ENCODE measurements at regions not wholly inside any gene's neighbourhood (a gene's known extent, or its start where the extent isn't known, plus 50 kb on each side); places are given as distances from the start of the nearest gene placed in this dataset.

DNA sequence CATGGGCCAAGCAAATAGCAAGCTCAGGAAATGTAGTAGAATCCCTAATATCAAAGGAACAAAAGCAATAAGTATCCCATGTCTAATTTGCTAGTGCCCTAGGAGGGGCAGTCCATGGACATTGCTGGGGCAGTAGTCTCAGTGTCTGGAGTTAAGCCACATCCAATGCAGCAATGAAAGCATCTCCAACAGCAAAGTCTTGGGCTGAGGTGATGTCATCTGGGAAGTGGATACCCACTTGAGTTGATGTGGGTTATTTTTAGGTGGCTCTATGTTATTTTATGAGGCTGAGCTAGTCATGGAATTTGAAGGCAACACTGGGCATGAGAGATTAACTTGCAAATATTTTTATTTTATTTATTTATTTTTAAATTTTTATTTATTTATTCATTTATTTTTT, 540.0 kb downstream of the ETV1 start:
- no peak for TF ChIP-seq CTCF (IDR thresholded peaks at IDR 0.05; ENCODE audit: unreplicated experiment)
- no peak overlapping the region for H3K4me3 Mint-ChIP-seq (ENCODE audit: low read depth, unreplicated experiment)
- H3K27ac Mint-ChIP-seq (ENCODE audit: unreplicated experiment), result no peak overlapping the region
- no peaks in the 10 kb centered on the region for H3K4me1 Mint-ChIP-seq (ENCODE audit: low read depth, unreplicated experiment)
- H3K9me3 Mint-ChIP-seq (ENCODE audit: low read depth, unreplicated experiment), result peaks cover 4% of the 10 kb centered on the region
- BruUV-seq (replicated peaks), result no TSS peak
- intact Hi-C loops (cut with micrococcal nuclease; ENCODE audit: unreplicated experiment), result no loop called here
- CTCF ChIA-PET, result no interaction called here
- no peaks in the 10 kb centered on the region for H3K27me3 Mint-ChIP-seq (ENCODE audit: unreplicated experiment)
- H3K36me3 Mint-ChIP-seq (ENCODE audit: insufficient read depth, unreplicated experiment), result no peaks in the 10 kb centered on the region
- no peak for DNase-seq

DNA sequence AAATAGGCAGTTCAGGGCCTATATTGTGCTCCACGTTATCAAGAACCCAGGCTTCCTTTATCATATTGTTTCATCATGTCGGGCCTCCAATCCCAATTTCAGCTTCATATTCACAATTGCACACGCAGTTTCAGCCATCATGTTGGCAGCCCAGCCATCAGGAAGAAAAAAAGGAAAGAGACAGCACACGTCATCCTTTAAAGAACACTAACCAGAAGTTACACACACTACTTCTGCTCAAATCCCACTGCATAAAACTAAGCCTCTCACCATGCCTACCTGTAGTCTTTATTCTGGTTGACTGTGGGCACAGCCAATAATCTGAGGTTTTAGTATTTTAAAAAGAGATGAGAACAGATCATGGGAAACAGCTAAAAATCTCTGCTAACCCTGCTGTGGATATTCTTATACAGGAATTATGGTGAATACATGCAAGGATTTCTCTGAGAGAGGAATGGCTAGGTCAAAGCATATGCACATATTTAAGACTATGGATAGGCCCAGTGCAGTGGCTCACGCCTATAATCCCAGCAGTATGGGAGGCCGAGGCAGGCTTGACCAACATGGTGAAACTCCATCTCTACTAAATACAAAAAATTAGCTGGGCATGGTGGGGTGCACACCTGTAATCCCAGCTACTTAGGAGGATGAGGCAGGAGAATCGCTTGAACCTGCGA, 534.4 kb downstream of the ETV1 start:
- Mint-ChIP-seq H3K4me3 (ENCODE audit: low read depth, unreplicated experiment) (no peak overlapping the region), H3K36me3 (ENCODE audit: insufficient read depth, unreplicated experiment) (no peaks in the 10 kb centered on the region), H3K9me3 (ENCODE audit: low read depth, unreplicated experiment) (peaks cover 4% of the 10 kb centered on the region), H3K27me3 (ENCODE audit: unreplicated experiment) (no peaks in the 10 kb centered on the region), H3K4me1 (ENCODE audit: low read depth, unreplicated experiment) (no peaks in the 10 kb centered on the region), H3K27ac (ENCODE audit: unreplicated experiment) (no peak overlapping the region)
- intact Hi-C loops (cut with micrococcal nuclease; ENCODE audit: unreplicated experiment), result no loop called here
- DNase-seq, result no peak
- TF ChIP-seq CTCF (IDR thresholded peaks at IDR 0.05; ENCODE audit: unreplicated experiment), result no peak
- BruUV-seq (replicated peaks), result no TSS peak
- CTCF ChIA-PET, result no interaction called here

GRCh38 chr7:13457790-13458189, 531.7 kb downstream of the ETV1 start:
- BruUV-seq (replicated peaks), result no TSS peak
- no peaks in the 10 kb centered on the region for H3K36me3 Mint-ChIP-seq (ENCODE audit: insufficient read depth, unreplicated experiment)
- no peaks in the 10 kb centered on the region for H3K4me1 Mint-ChIP-seq (ENCODE audit: low read depth, unreplicated experiment)
- no peak for TF ChIP-seq CTCF (IDR thresholded peaks at IDR 0.05; ENCODE audit: unreplicated experiment)
- no peak overlapping the region for H3K27ac Mint-ChIP-seq (ENCODE audit: unreplicated experiment)
- H3K27me3 Mint-ChIP-seq (ENCODE audit: unreplicated experiment), result no peaks in the 10 kb centered on the region
- H3K9me3 Mint-ChIP-seq (ENCODE audit: low read depth, unreplicated experiment), result no peaks in the 10 kb centered on the region
- intact Hi-C loops (cut with micrococcal nuclease; ENCODE audit: unreplicated experiment), result no loop called here
- CTCF ChIA-PET, result no interaction called here
- no peak for DNase-seq
- H3K4me3 Mint-ChIP-seq (ENCODE audit: low read depth, unreplicated experiment), result no peak overlapping the region

DNA sequence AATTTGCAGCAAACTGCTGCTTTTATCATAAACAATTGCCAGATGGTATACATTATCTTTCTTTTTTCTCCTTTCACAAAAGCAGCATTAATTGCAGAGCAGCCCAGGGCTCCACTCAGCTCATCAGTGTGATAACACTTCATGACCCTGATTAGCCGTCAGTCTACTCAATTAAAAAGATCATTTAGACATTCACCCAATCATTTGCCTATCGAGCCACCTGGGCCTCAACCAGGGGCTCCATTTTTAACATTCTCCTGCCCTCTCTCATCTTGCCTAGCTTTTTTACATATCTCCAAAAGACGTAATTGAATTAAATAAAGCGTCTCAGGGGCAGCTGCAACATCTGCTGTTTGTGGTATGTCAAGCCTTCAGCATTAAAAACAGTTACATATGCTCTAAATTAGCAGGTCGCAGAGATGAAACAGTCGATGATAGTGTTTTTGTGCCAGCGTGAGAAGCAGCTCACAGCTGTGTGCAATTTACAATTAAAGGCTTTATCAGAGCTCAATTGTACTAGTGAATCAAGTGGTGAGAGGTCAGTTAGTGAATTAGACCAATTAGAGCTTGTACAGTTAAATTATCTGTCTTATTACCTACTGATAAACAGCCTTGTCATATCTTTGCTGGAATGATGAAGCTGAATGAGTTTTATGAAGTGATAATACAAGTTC, 522.5 kb downstream of the ETV1 start:
- no peak for DNase-seq
- no peak overlapping the region for H3K4me3 Mint-ChIP-seq (ENCODE audit: low read depth, unreplicated experiment)
- H3K9me3 Mint-ChIP-seq (ENCODE audit: low read depth, unreplicated experiment), result no peaks in the 10 kb centered on the region
- CTCF ChIA-PET, result no interaction called here
- BruUV-seq (replicated peaks), result no TSS peak
- H3K27me3 Mint-ChIP-seq (ENCODE audit: unreplicated experiment), result no peaks in the 10 kb centered on the region
- no peak overlapping the region for H3K27ac Mint-ChIP-seq (ENCODE audit: unreplicated experiment)
- TF ChIP-seq CTCF (IDR thresholded peaks at IDR 0.05; ENCODE audit: unreplicated experiment), result no peak
- H3K36me3 Mint-ChIP-seq (ENCODE audit: insufficient read depth, unreplicated experiment), result no peaks in the 10 kb centered on the region
- H3K4me1 Mint-ChIP-seq (ENCODE audit: low read depth, unreplicated experiment), result no peaks in the 10 kb centered on the region
- intact Hi-C loops (cut with micrococcal nuclease; ENCODE audit: unreplicated experiment), result no loop called here
